CD4-positive, alpha-beta T cell treated with Interleukin-17A for 1 hour (primary cell): ENCODE measurements at regions not wholly inside any gene's neighbourhood (a gene's known extent, or its start where the extent isn't known, plus 50 kb on each side); places are given as distances from the start of the nearest gene placed in this dataset.
A peak's percentile ranks its signal among the peaks of the same experiment; 100 is the strongest.
"Not testable (repeated sequence)": the region's sequence is repeated elsewhere in the genome, so short reads cannot be mapped to it uniquely, and the experiment has no call there.

ENCODE experiments used
- DNase-seq: peaks from one replicate; pipeline ENCODE4 v3.0.0-alpha.2; 2020

- no peak for DNase-seq
These were observed 169.5 kb upstream of the HAPLN1 start for GRCh38 chr5:83889971-83890745.

GRCh38 chr5:83877911-83878706, 157.5 kb upstream of the HAPLN1 start:
- no peak for DNase-seq

- no peak for DNase-seq
These were observed 151.1 kb upstream of the HAPLN1 start for GRCh38 chr5:83871533-83872395.

GRCh38 chr5:83866181-83866580, 145.5 kb upstream of the HAPLN1 start:
- DNase-seq = no peak

- no peak for DNase-seq
These were observed 144.9 kb upstream of the HAPLN1 start for GRCh38 chr5:83865579-83865978.

GRCh38 chr5:83864652-83865051, 144.0 kb upstream of the HAPLN1 start:
- no peak for DNase-seq

GRCh38 chr5:83857341-83857740, 136.7 kb upstream of the HAPLN1 start:
- no peak for DNase-seq

- no peak for DNase-seq
These were observed 136.2 kb upstream of the HAPLN1 start for GRCh38 chr5:83856881-83857280.

- DNase-seq = not testable (repeated sequence)
These were observed 129.8 kb upstream of the HAPLN1 start for GRCh38 chr5:83850412-83850811.

- DNase-seq = no peak
These were observed 128.3 kb upstream of the HAPLN1 start for GRCh38 chr5:83848941-83849340.

- DNase-seq = no peak
These were observed 126.1 kb upstream of the HAPLN1 start for GRCh38 chr5:83846624-83847350.

GRCh38 chr5:83844449-83845068, 123.9 kb upstream of the HAPLN1 start:
- DNase-seq = peak; percentile 4

- DNase-seq = no peak
These were observed 119.1 kb upstream of the HAPLN1 start for GRCh38 chr5:83839788-83840187.

- no peak for DNase-seq
These were observed 118.6 kb upstream of the HAPLN1 start for GRCh38 chr5:83839256-83839655.

GRCh38 chr5:83837265-83837907, 116.7 kb upstream of the HAPLN1 start:
- DNase-seq = no peak

- DNase-seq = no peak
These were observed 113.7 kb upstream of the HAPLN1 start for GRCh38 chr5:83834306-83834705.

- DNase-seq = no peak
These were observed 111.2 kb upstream of the HAPLN1 start for GRCh38 chr5:83831834-83832233.

GRCh38 chr5:83827111-83827557, 106.5 kb upstream of the HAPLN1 start:
- DNase-seq = no peak

- no peak for DNase-seq
These were observed 96.9 kb upstream of the HAPLN1 start for GRCh38 chr5:83817591-83817990.

- DNase-seq = no peak
These were observed 95.0 kb upstream of the HAPLN1 start for GRCh38 chr5:83815661-83816060.

- no peak for DNase-seq
These were observed 89.9 kb upstream of the HAPLN1 start for GRCh38 chr5:83810511-83810910.
